Fibroblast of gingiva (primary cell): ENCODE measurements at regions not wholly inside any gene's neighbourhood (a gene's known extent, or its start where the extent isn't known, plus 50 kb on each side); places are given as distances from the start of the nearest gene placed in this dataset.
"Not testable (repeated sequence)": the region's sequence is repeated elsewhere in the genome, so short reads cannot be mapped to it uniquely, and the experiment has no call there.

Source experiments
- DNase-seq: peaks from one replicate; pipeline ENCODE4 v3.0.0-alpha.2; 2011; ENCODE audit warnings: low read depth

- no peak for DNase-seq
Measured at GRCh38 chr11:134845474-134846327, 433.7 kb upstream of the B3GAT1 start.

- DNase-seq: no peak
Measured at GRCh38 chr11:134844838-134845237, 432.8 kb upstream of the B3GAT1 start.

- no peak for DNase-seq
Measured at GRCh38 chr11:134843735-134844134, 431.7 kb upstream of the B3GAT1 start.

DNA sequence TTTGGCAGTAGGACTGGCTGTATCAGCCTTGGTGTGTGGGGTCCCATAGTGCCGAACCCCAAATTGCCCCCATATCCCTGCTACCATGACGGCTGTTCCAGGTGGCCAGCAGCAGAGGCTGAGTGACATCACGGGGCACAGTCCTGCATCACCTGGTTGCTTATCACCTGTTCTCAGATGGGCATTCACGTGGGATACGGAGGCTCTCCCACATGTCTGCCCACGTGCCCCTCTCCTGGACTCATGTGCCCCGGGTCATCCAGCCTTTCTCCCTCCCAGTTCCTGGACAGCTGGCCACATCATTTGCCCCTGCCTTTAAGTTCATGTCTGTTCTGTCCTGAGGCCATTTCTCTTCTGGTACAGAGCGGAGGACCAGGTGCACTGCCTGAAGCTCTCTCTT, 431.0 kb upstream of the B3GAT1 start:
- no peak for DNase-seq

GRCh38 chr11:134841972-134842371, 429.9 kb upstream of the B3GAT1 start:
- no peak for DNase-seq

GRCh38 chr11:134841411-134841810, 429.4 kb upstream of the B3GAT1 start:
- DNase-seq: no peak

- DNase-seq: no peak
Measured at GRCh38 chr11:134840945-134841344, 428.9 kb upstream of the B3GAT1 start.

DNA sequence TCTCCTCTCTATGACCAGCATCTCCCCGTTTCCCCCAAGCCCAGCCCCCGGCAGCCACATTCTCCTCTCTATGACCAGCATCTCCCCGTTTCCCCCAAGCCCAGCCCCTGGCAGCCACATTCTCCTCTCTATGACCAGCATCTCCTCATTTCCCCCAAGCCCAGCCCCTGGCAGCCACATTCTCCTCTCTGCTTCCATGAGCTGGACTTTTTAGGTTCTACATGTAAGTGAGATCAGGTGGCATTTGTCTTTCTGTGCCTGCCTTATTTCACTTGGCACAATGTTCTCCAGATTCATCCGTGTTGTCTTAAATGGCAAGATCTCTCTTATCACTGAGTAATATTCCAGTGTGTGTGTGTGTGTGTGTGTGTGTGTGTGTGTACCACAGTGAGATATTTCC, 428.1 kb upstream of the B3GAT1 start:
- DNase-seq: not testable (repeated sequence)

GRCh38 chr11:134838708-134839107, 426.7 kb upstream of the B3GAT1 start:
- no peak for DNase-seq

GRCh38 chr11:134837887-134838232, 425.8 kb upstream of the B3GAT1 start:
- DNase-seq: no peak

GRCh38 chr11:134837166-134837886, 425.3 kb upstream of the B3GAT1 start:
- no peak for DNase-seq

- DNase-seq: no peak
Measured at GRCh38 chr11:134836561-134836960, 424.5 kb upstream of the B3GAT1 start.

- no peak for DNase-seq
Measured at GRCh38 chr11:134835561-134835960, 423.5 kb upstream of the B3GAT1 start.

DNA sequence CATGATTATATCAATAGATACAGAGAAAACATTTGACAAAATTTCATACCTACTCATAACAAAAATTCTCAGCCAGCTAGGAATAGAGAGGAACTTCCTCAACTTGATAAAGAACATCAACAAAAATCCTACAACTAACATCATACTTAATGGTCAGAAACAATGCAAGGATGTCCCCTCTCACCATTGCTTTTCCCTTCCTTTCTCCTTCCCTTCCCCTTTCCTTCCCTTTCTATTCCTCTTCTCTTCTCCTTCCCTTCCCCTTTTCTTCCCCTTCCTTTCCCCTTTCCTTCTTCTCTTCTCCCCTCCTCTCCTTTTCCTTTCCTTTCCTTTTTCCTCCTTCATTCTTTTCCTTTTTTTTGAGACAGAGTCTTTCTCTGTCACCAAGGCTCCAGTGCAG, 418.3 kb upstream of the B3GAT1 start:
- no peak for DNase-seq

DNA sequence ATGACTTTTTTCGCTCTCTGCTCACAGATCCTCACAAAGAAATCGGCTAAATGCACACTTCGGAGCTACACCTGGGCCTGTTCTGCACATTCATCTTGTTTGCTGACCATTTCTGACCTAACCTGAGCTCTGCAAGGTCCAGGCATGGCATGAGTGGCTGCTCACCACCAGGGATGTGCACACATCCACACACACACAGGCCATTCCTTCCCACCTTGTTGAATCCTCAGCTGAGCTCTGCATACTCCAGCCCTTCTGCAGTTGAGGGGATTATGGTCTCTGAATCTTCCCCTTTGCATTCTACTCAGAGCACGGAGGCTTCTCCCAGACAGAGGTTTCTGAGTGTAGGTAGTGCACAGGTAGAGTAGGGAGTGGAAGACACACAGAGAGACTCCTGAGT, 411.9 kb upstream of the B3GAT1 start:
- no peak for DNase-seq

- DNase-seq: no peak
Measured at GRCh38 chr11:134822897-134823296, 410.9 kb upstream of the B3GAT1 start.

DNA sequence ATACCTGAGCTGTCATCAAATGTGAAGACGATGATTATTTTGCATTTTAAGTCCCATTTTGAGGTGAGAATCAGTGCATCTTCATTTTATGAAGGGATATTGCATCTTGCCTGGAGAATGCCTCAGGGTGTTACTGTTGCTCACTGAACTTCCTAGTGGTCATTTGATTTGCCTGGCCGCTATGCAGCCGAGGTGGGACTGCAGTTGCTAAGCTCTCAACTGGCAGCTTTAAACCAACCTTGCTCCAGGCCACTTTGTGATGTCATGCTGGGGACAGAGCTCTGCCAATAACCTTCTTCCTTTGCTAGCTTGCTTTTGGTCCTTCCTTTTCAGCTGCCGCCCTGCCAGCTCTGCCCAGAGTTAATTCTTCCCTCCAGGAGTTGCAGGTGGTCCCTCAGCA, 409.4 kb upstream of the B3GAT1 start:
- DNase-seq: no peak

DNA sequence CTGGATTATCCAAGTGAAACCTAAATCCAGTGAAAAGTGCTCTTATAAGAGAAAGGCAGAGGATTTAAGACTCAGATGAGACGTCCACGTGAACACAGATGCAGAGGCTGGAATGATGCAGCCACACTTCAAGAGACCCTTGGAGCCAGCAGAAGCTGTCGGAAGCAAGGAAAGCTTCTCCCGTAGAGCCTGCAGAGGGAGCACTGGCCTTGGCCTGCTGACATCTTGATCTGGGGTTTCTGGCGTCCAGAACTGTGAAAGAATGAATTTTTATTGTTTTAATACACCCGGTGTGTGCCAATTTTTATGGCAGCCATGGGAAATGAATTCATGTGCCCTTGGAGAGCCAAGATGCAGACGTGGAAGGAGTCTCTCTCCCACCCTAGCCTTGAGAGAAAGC, 407.0 kb upstream of the B3GAT1 start:
- DNase-seq: no peak

GRCh38 chr11:134818516-134818915, 406.5 kb upstream of the B3GAT1 start:
- DNase-seq: no peak

- DNase-seq: no peak
Measured at GRCh38 chr11:134815404-134815803, 403.4 kb upstream of the B3GAT1 start.

GRCh38 chr11:134807997-134808396, 396.0 kb upstream of the B3GAT1 start:
- DNase-seq: no peak

DNA sequence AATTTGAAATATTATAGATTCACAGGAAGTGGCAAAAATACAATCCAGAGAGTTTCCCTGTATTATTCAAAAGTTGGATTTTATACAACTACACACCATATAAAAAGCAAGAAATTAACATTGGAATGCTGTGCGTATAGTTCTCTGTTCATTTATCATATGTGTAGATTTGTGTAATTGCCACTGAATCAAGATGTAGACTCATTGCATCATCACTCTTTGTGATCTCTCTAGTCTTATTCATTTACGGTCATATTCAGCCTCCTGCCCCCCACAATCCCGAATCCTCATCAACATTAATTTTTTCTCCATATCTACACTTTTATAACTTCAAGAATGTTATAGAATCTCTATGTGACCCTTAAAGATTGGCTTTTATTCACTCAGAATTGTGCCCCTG, 390.6 kb upstream of the B3GAT1 start:
- DNase-seq: no peak

DNA sequence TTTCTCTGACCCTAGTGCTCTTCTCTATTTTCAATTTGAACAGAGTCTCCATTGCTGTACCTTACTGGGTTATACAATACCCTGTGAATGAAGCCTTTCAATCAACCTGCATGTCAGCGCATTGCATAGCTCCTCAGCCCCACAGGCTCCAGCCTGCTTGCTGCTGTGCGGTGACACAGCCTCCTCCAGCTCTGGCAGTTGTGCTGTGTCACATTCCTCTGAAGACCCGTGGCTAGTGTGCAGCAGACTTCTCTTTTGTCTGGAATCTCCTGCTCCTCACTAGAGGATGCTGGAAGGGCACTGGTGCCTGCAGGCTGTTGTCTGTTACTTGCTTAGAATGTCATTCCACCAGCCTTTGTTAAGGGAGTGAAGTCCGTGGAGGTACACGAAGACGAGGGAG, 390.1 kb upstream of the B3GAT1 start:
- DNase-seq: no peak

GRCh38 chr11:134801570-134801969, 389.5 kb upstream of the B3GAT1 start:
- no peak for DNase-seq
